SK-N-SH (cell line): ENCODE measurements at regions not wholly inside any gene's neighbourhood (a gene's known extent, or its start where the extent isn't known, plus 50 kb on each side); places are given as distances from the start of the nearest gene placed in this dataset.

Experiments used
- CTCF ChIA-PET: fragments of 300-600, 350-600 bp; formaldehyde crosslinking; extraction: SDS; loops from one replicate; lab custom pipeline; 2021; lab: Yijun Ruan, JAX
- POLR2A ChIA-PET: fragments of 350-600 bp; sonication (Branson Sonifier 250); formaldehyde crosslinking; extraction: SDS; loops from one replicate; lab custom pipeline; 2020; ENCODE audit warnings: antibody characterized with exemption, inconsistent platforms; lab: Yijun Ruan, JAX
- DNase-seq: peaks from one replicate; pipeline ENCODE4 v3.0.0; 2012
- H2AFZ ChIP-seq: fragments of 200-600 bp; sonication (generic); 2 replicates; pipeline ENCODE4 v1.8.1; 2016; ENCODE audit warnings: antibody characterized with exemption, mild to moderate bottlenecking, low read depth
- H3F3A ChIP-seq: fragments of 200-600 bp; sonication (generic); replicated peaks from 2 replicates; pipeline ENCODE3; 2016; ENCODE audit warnings: antibody characterized with exemption, mild to moderate bottlenecking; ENCODE audit not compliant: insufficient read depth
- H3K27ac ChIP-seq, 2 experiments: fragments of 200-500 bp in 1 of 2; fragments of 200-600 bp in 1 of 2; sonication (Bioruptor generic) in 1 of 2; sonication (generic), shearing (Covaris generic) in 1 of 2; 2 replicates each; pipeline versions ENCODE4 v1.5.1 to v1.6.1; 2014 to 2016; ENCODE audit warnings: low read depth in 2 of 2, inconsistent platforms in 1 of 2, low read length in 1 of 2, mild to moderate bottlenecking in 1 of 2, mixed read lengths in 1 of 2
- H3K27me3 ChIP-seq: fragments of 200-600 bp; sonication (generic), shearing (Covaris generic); 2 replicates; pipeline ENCODE4 v1.6.1; 2016; ENCODE audit warnings: mixed run types; ENCODE audit not compliant: insufficient read depth
- H3K36me3 ChIP-seq, 2 experiments: fragments of 200-500 bp in 1 of 2; fragments of 200-600 bp in 1 of 2; sonication (Bioruptor generic) in 1 of 2; sonication (generic) in 1 of 2; replicated peaks in 1 of 2; 2 replicates each; pipeline versions ENCODE3 to v1.5.1; 2014 to 2016; ENCODE audit warnings: low read length in 1 of 2, mild to moderate bottlenecking in 1 of 2; ENCODE audit not compliant: insufficient read depth in 2 of 2, control insufficient read depth in 1 of 2
- H3K4me1 ChIP-seq, 2 experiments: fragments of 200-500 bp in 1 of 2; fragments of 200-600 bp in 1 of 2; sonication (Bioruptor generic) in 1 of 2; sonication (generic), shearing (Covaris generic) in 1 of 2; 2 replicates each; pipeline versions ENCODE4 v1.5.1 to v1.6.1; 2014 to 2016; ENCODE audit warnings: low read depth in 1 of 2, low read length in 1 of 2, mixed run types in 1 of 2; ENCODE audit not compliant: insufficient read depth in 2 of 2, control insufficient read depth in 1 of 2
- H3K4me2 ChIP-seq: fragments of 200-600 bp; sonication (generic), shearing (Covaris generic); 2 replicates; pipeline ENCODE4 v1.6.1; 2017; ENCODE audit warnings: mixed run types
- H3K4me3 ChIP-seq, 2 experiments: fragments of 200-500 bp in 1 of 2; fragments of 200-600 bp in 1 of 2; sonication (Bioruptor generic) in 1 of 2; sonication (generic), shearing (Covaris generic) in 1 of 2; 2 replicates each; pipeline versions ENCODE4 v1.5.1 to v1.8.1; 2014 to 2016; ENCODE audit warnings: low read depth in 2 of 2, inconsistent platforms in 1 of 2, low read length in 1 of 2, mild to moderate bottlenecking in 1 of 2, mixed read lengths in 1 of 2, moderate library complexity in 1 of 2
- H3K79me2 ChIP-seq: fragments of 200-600 bp; sonication (generic); 2 replicates; pipeline ENCODE4 v1.8.1; 2017; ENCODE audit warnings: mild to moderate bottlenecking; ENCODE audit not compliant: insufficient read depth
- H3K9ac ChIP-seq: fragments of 200-600 bp; sonication (generic); 2 replicates; pipeline ENCODE4 v1.6.1; 2017; ENCODE audit warnings: mixed run types
- H3K9me2 ChIP-seq: fragments of 200-600 bp; sonication (generic); 2 replicates; pipeline ENCODE4 v1.6.1; 2017; ENCODE audit warnings: mixed run types
- H3K9me3 ChIP-seq: fragments of 200-600 bp; sonication (generic); 2 replicates; pipeline ENCODE4 v1.6.1; 2017; ENCODE audit warnings: mixed run types, mild to moderate bottlenecking, moderate library complexity
- H4K20me1 ChIP-seq: fragments of 200-600 bp; sonication (generic); 2 replicates; pipeline ENCODE4 v1.6.1; 2017; ENCODE audit warnings: mild to moderate bottlenecking, mixed run types; ENCODE audit not compliant: insufficient read depth
- CHD2 ChIP-seq: fragments of 150-350 bp; IDR thresholded peaks from 2 replicates; pipeline ENCODE4 v1.6.1; 2018; ENCODE audit warnings: low read length; ENCODE audit not compliant: partially characterized antibody
- EP300 ChIP-seq, 2 experiments: IDR thresholded peaks; 2 replicates each; pipeline versions ENCODE4 v1.4.0 to v1.6.1; 2012; ENCODE audit warnings: borderline replicate concordance in 1 of 2, low read depth in 1 of 2, low read length in 1 of 2
- EZH2phosphoT487 ChIP-seq: fragments of 200-600 bp; sonication (generic); IDR thresholded peaks from 2 replicates; pipeline ENCODE4 v1.6.1; 2017; ENCODE audit warnings: low read depth, mixed run types, mild to moderate bottlenecking, antibody characterized with exemption, moderate library complexity, borderline replicate concordance
- FOSL2 ChIP-seq: IDR thresholded peaks from 2 replicates; pipeline ENCODE4 v1.4.0; 2012; ENCODE audit warnings: low read depth, mild to moderate bottlenecking, moderate library complexity, borderline replicate concordance
- FOXJ3 ChIP-seq: sonication (generic); formaldehyde crosslinking; IDR thresholded peaks from 2 replicates; pipeline ENCODE4 v1.5.1; 2020; ENCODE audit warnings: mild to moderate bottlenecking, missing genetic modification reagents
- IRF3 ChIP-seq: fragments of 150-350 bp; IDR thresholded peaks from 2 replicates; pipeline ENCODE4 v1.6.1; 2016; ENCODE audit warnings: mild to moderate bottlenecking, low read depth, low read length
- MAX ChIP-seq: IDR thresholded peaks from 2 replicates; pipeline ENCODE4 v1.4.0; 2012; ENCODE audit warnings: low read depth
- MEF2A ChIP-seq: IDR thresholded peaks from 2 replicates; pipeline ENCODE4 v1.4.0; 2012; ENCODE audit warnings: low read depth, borderline replicate concordance
- POLR2AphosphoS5 ChIP-seq: IDR thresholded peaks from 2 replicates; pipeline ENCODE4 v1.6.1; 2012; ENCODE audit warnings: low read depth, low read length
- RCOR1 ChIP-seq: fragments of 150-350 bp; IDR thresholded peaks from 2 replicates; pipeline ENCODE4 v1.6.1; 2017; ENCODE audit warnings: antibody characterized with exemption, low read length
- RFX5 ChIP-seq: IDR thresholded peaks from 2 replicates; pipeline ENCODE4 v1.6.1; 2012; ENCODE audit warnings: mild to moderate bottlenecking, improper control_type of control experiment, low read length
- SIN3A ChIP-seq: IDR thresholded peaks from 2 replicates; pipeline ENCODE4 v1.6.1; 2012; ENCODE audit warnings: low read depth, mild to moderate bottlenecking, low read length, moderate library complexity, borderline replicate concordance
- SMC3 ChIP-seq: IDR thresholded peaks from 2 replicates; pipeline ENCODE4 v1.6.1; 2012; ENCODE audit warnings: low read depth, low read length, improper control_type of control experiment
- TAF1 ChIP-seq: IDR thresholded peaks from 2 replicates; pipeline ENCODE4 v1.6.1; 2012; ENCODE audit warnings: low read depth, mild to moderate bottlenecking, low read length, moderate library complexity, borderline replicate concordance
- TEAD4 ChIP-seq: IDR thresholded peaks from 2 replicates; pipeline ENCODE4 v1.4.0; 2012; ENCODE audit warnings: mild to moderate bottlenecking, borderline replicate concordance; ENCODE audit not compliant: insufficient read depth
- USF2 ChIP-seq: fragments of 150-350 bp; IDR thresholded peaks from 2 replicates; pipeline ENCODE4 v1.6.1; 2017; ENCODE audit warnings: antibody characterized with exemption, low read length, low read depth, borderline replicate concordance
- YY1 ChIP-seq: IDR thresholded peaks from 2 replicates; pipeline ENCODE4 v1.4.0; 2012; ENCODE audit warnings: low read depth, mild to moderate bottlenecking
- WGBS: methylation state at CpG from one replicate; pipeline ENCODE4 v1.1.6; 2017; ENCODE audit warnings: low lambda C conversion rate; 5-methylcytosine and 5-hydroxymethylcytosine counted together
- TF ChIP-seq, protein P1 (sequence below): IDR thresholded peaks from 2 replicates; pipeline ENCODE4; 2012

GRCh38 chr1:81477710-81478109 is 323.0 kb upstream of the ADGRL2 start:
- Histone ChIP-seq H4K20me1 (no peaks in the 10 kb centered on the region), H2AFZ (no peak overlapping the region), H3K9me2 (no peaks in the 10 kb centered on the region), H3K4me2 (no peak overlapping the region), H3F3A (no peaks in the 10 kb centered on the region), H3K79me2 (no peaks in the 10 kb centered on the region), H3K4me3 (no peak overlapping the region), H3K4me1 (peaks cover 0 to 4% of the 10 kb centered on the region in 2 experiments; a peak in 1 of 4 replicates), H3K27me3 (no peaks in the 10 kb centered on the region), H3K9ac (no peak overlapping the region), H3K9me3 (no peaks in the 10 kb centered on the region), H3K27ac (no peak overlapping the region), H3K36me3 (no peaks in the 10 kb centered on the region)
- WGBS, result 56% methylated on average over 5 of the region's 5 CpGs
- TF ChIP-seq TEAD4 (no peak), MEF2A (no peak), SIN3A (no peak), SMC3 (no peak), EP300 (IDR thresholded peaks at IDR 0.05; ENCODE audit: borderline replicate concordance in 1 of 2, low read depth in 1 of 2, low read length in 1 of 2) (no peak), YY1 (no peak), CHD2 (no peak), POLR2AphosphoS5 (no peak), EZH2phosphoT487 (no peak)
- DNase-seq, result no peak
- ChIA-PET CTCF (no interaction called here), POLR2A (no interaction called here)

GRCh38 chr1:81472387-81472786 is 328.3 kb upstream of the ADGRL2 start:
- Histone ChIP-seq H3K4me2 (no peak overlapping the region), H3K4me1 (no peaks in the 10 kb centered on the region; a peak in 1 of 4 replicates), H3K27ac (no peak overlapping the region), H3K9me2 (no peaks in the 10 kb centered on the region), H3K9ac (no peak overlapping the region), H2AFZ (no peak overlapping the region), H3K27me3 (no peaks in the 10 kb centered on the region), H3F3A (no peaks in the 10 kb centered on the region), H3K9me3 (no peaks in the 10 kb centered on the region), H3K79me2 (no peaks in the 10 kb centered on the region), H4K20me1 (no peaks in the 10 kb centered on the region), H3K4me3 (no peak overlapping the region), H3K36me3 (no peaks in the 10 kb centered on the region)
- CTCF ChIA-PET, result interaction anchor here (1.5 kb wide), 1 partner anchor 11 kb away, joined by 4 read pairs; no protein-coding TSS in a partner anchor
- POLR2A ChIA-PET, result no interaction called here
- TF ChIP-seq FOSL2, result no peak
- TF ChIP-seq EP300 (IDR thresholded peaks at IDR 0.05; ENCODE audit: borderline replicate concordance in 1 of 2, low read depth in 1 of 2, low read length in 1 of 2), result no peak
- TF ChIP-seq FOXJ3 (CRISPR knock-in tag), result no peak
- TF ChIP-seq, protein P1, sequence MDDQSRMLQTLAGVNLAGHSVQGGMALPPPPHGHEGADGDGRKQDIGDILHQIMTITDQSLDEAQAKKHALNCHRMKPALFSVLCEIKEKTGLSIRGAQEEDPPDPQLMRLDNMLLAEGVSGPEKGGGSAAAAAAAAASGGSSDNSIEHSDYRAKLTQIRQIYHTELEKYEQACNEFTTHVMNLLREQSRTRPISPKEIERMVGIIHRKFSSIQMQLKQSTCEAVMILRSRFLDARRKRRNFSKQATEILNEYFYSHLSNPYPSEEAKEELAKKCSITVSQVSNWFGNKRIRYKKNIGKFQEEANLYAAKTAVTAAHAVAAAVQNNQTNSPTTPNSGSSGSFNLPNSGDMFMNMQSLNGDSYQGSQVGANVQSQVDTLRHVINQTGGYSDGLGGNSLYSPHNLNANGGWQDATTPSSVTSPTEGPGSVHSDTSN, result no peak
- TF ChIP-seq MAX, result no peak
- TF ChIP-seq RCOR1, result no peak
- TF ChIP-seq RFX5, result no peak
- no peak for TF ChIP-seq USF2
- no peak for TF ChIP-seq TAF1
- TF ChIP-seq IRF3, result no peak
- 84% methylated on average over 6 of the region's 6 CpGs for WGBS
- no peak for DNase-seq
